ENCODE measurements at regions not wholly inside any gene's neighbourhood (a gene's known extent, or its start where the extent isn't known, plus 50 kb on each side); places are given as distances from the start of the nearest gene placed in this dataset.

GRCh38 chr1:68930101-68930500 lies 433.2 kb upstream of the DEPDC1 start:
- Histone ChIP-seq H3K4me2 (ENCODE audit: unreplicated experiment) (no peak overlapping the region), H3K4me1 (ENCODE audit: insufficient read depth) (no peaks in the 10 kb centered on the region), H3F3A (ENCODE audit: insufficient read depth) (no peaks in the 10 kb centered on the region), H3K4me3 (no peak overlapping the region), H4K20me1 (ENCODE audit: insufficient read depth) (no peaks in the 10 kb centered on the region), H3K9me2 (ENCODE audit: insufficient read depth) (no peaks in the 10 kb centered on the region), H3K9ac (no peak overlapping the region), H3K9me3 (ENCODE audit: low read depth) (no peaks in the 10 kb centered on the region), H2AFZ (no peak overlapping the region), H3K36me3 (ENCODE audit: low read depth) (no peaks in the 10 kb centered on the region), H3K27me3 (replicated peaks; ENCODE audit: insufficient read depth) (no peaks in the 10 kb centered on the region), H3K79me2 (ENCODE audit: insufficient read depth) (no peaks in the 10 kb centered on the region), H3K27ac (no peak overlapping the region)
- in situ Hi-C loops (cut with MboI): no loop called here
- WGBS, 2 experiments (ENCODE audit: low coverage in 1 of 2, low lambda C conversion rate in 2 of 2, missing lambda C conversion rate in 2 of 2): 22 to 25% methylated on average over 1 of the region's 1 CpG
- TF ChIP-seq EZH2 (IDR thresholded peaks at IDR 0.05; ENCODE audit: insufficient read depth, poor library complexity, severe bottlenecking): no peak
- TF ChIP-seq EZH2phosphoT487 (IDR thresholded peaks at IDR 0.05; ENCODE audit: insufficient read depth, low read depth): no peak
- no peak for DNase-seq

- H3K9me3 ChIP-seq (ENCODE audit: low read depth): no peaks in the 10 kb centered on the region
- TF ChIP-seq EZH2 (IDR thresholded peaks at IDR 0.05; ENCODE audit: insufficient read depth, poor library complexity, severe bottlenecking) (no peak), EZH2phosphoT487 (IDR thresholded peaks at IDR 0.05; ENCODE audit: insufficient read depth, low read depth) (no peak)
- H3K4me2 ChIP-seq (ENCODE audit: unreplicated experiment): no peak overlapping the region
- H3K36me3 ChIP-seq (ENCODE audit: low read depth): no peaks in the 10 kb centered on the region
- no peaks in the 10 kb centered on the region for H4K20me1 ChIP-seq (ENCODE audit: insufficient read depth)
- H3K27ac ChIP-seq: no peak overlapping the region
- WGBS, 2 experiments (ENCODE audit: low coverage in 1 of 2, low lambda C conversion rate in 2 of 2, missing lambda C conversion rate in 2 of 2): 30 to 33% methylated on average over 3 of the region's 3 CpGs
- no peak overlapping the region for H2AFZ ChIP-seq
- no peak overlapping the region for H3K9ac ChIP-seq
- DNase-seq: no peak
- H3K4me1 ChIP-seq (ENCODE audit: insufficient read depth): no peaks in the 10 kb centered on the region
- in situ Hi-C loops (cut with MboI): no loop called here
- no peak overlapping the region for H3K4me3 ChIP-seq
- no peaks in the 10 kb centered on the region for H3F3A ChIP-seq (ENCODE audit: insufficient read depth)
- H3K9me2 ChIP-seq (ENCODE audit: insufficient read depth): no peaks in the 10 kb centered on the region
- H3K79me2 ChIP-seq (ENCODE audit: insufficient read depth): no peaks in the 10 kb centered on the region
- H3K27me3 ChIP-seq (replicated peaks; ENCODE audit: insufficient read depth): no peaks in the 10 kb centered on the region
Measured at GRCh38 chr1:68936530-68936929, 439.6 kb upstream of the DEPDC1 start.

GRCh38 chr1:68938051-68938666 lies 441.3 kb upstream of the DEPDC1 start:
- Histone ChIP-seq H3K9ac (no peak overlapping the region), H3K36me3 (ENCODE audit: low read depth) (no peaks in the 10 kb centered on the region), H3K9me2 (ENCODE audit: insufficient read depth) (no peaks in the 10 kb centered on the region), H3K79me2 (ENCODE audit: insufficient read depth) (no peaks in the 10 kb centered on the region), H3K27me3 (replicated peaks; ENCODE audit: insufficient read depth) (no peaks in the 10 kb centered on the region), H3K4me1 (ENCODE audit: insufficient read depth) (no peaks in the 10 kb centered on the region), H4K20me1 (ENCODE audit: insufficient read depth) (no peaks in the 10 kb centered on the region), H2AFZ (no peak overlapping the region), H3F3A (ENCODE audit: insufficient read depth) (no peaks in the 10 kb centered on the region), H3K27ac (no peak overlapping the region), H3K4me2 (ENCODE audit: unreplicated experiment) (no peak overlapping the region), H3K4me3 (no peak overlapping the region), H3K9me3 (ENCODE audit: low read depth) (no peaks in the 10 kb centered on the region)
- no peak for TF ChIP-seq EZH2phosphoT487 (IDR thresholded peaks at IDR 0.05; ENCODE audit: insufficient read depth, low read depth)
- TF ChIP-seq EZH2 (IDR thresholded peaks at IDR 0.05; ENCODE audit: insufficient read depth, poor library complexity, severe bottlenecking): no peak
- in situ Hi-C loops (cut with MboI): no loop called here
- no peak for DNase-seq
- WGBS, 2 experiments (ENCODE audit: low coverage in 1 of 2, low lambda C conversion rate in 2 of 2, missing lambda C conversion rate in 2 of 2): 27 to 35% methylated on average over 5 of the region's 5 CpGs

- no peak overlapping the region for H3K4me3 ChIP-seq
- no peaks in the 10 kb centered on the region for H3K27me3 ChIP-seq (replicated peaks; ENCODE audit: insufficient read depth)
- H3F3A ChIP-seq (ENCODE audit: insufficient read depth): no peaks in the 10 kb centered on the region
- no peaks in the 10 kb centered on the region for H3K9me2 ChIP-seq (ENCODE audit: insufficient read depth)
- no peaks in the 10 kb centered on the region for H3K9me3 ChIP-seq (ENCODE audit: low read depth)
- 15 to 19% methylated on average over 3 of the region's 3 CpGs for WGBS, 2 experiments (ENCODE audit: low coverage in 1 of 2, low lambda C conversion rate in 2 of 2, missing lambda C conversion rate in 2 of 2)
- no peak for TF ChIP-seq EZH2phosphoT487 (IDR thresholded peaks at IDR 0.05; ENCODE audit: insufficient read depth, low read depth)
- TF ChIP-seq EZH2 (IDR thresholded peaks at IDR 0.05; ENCODE audit: insufficient read depth, poor library complexity, severe bottlenecking): no peak
- no peaks in the 10 kb centered on the region for H3K79me2 ChIP-seq (ENCODE audit: insufficient read depth)
- H4K20me1 ChIP-seq (ENCODE audit: insufficient read depth): no peaks in the 10 kb centered on the region
- H3K27ac ChIP-seq: no peak overlapping the region
- H3K36me3 ChIP-seq (ENCODE audit: low read depth): no peaks in the 10 kb centered on the region
- no peak overlapping the region for H3K4me2 ChIP-seq (ENCODE audit: unreplicated experiment)
- H2AFZ ChIP-seq: no peak overlapping the region
- no peak for DNase-seq
- H3K4me1 ChIP-seq (ENCODE audit: insufficient read depth): no peaks in the 10 kb centered on the region
- in situ Hi-C loops (cut with MboI): no loop called here
- H3K9ac ChIP-seq: no peak overlapping the region
Measured at GRCh38 chr1:68950036-68950435, 453.2 kb upstream of the DEPDC1 start.

GRCh38 chr1:68953311-68953710 lies 456.4 kb upstream of the DEPDC1 start:
- H3K9ac ChIP-seq: no peak overlapping the region
- H3K9me2 ChIP-seq (ENCODE audit: insufficient read depth): no peaks in the 10 kb centered on the region
- H3K4me2 ChIP-seq (ENCODE audit: unreplicated experiment): no peak overlapping the region
- no peak for DNase-seq
- TF ChIP-seq EZH2 (IDR thresholded peaks at IDR 0.05; ENCODE audit: insufficient read depth, poor library complexity, severe bottlenecking) (no peak), EZH2phosphoT487 (IDR thresholded peaks at IDR 0.05; ENCODE audit: insufficient read depth, low read depth) (no peak)
- no peaks in the 10 kb centered on the region for H3F3A ChIP-seq (ENCODE audit: insufficient read depth)
- no peak overlapping the region for H3K4me3 ChIP-seq
- no peaks in the 10 kb centered on the region for H3K36me3 ChIP-seq (ENCODE audit: low read depth)
- in situ Hi-C loops (cut with MboI): no loop called here
- no peak overlapping the region for H3K27ac ChIP-seq
- no peaks in the 10 kb centered on the region for H3K4me1 ChIP-seq (ENCODE audit: insufficient read depth)
- no peaks in the 10 kb centered on the region for H4K20me1 ChIP-seq (ENCODE audit: insufficient read depth)
- no peaks in the 10 kb centered on the region for H3K27me3 ChIP-seq (replicated peaks; ENCODE audit: insufficient read depth)
- no peaks in the 10 kb centered on the region for H3K79me2 ChIP-seq (ENCODE audit: insufficient read depth)
- 0% methylated on average over 1 of the region's 1 CpG for WGBS, 2 experiments (ENCODE audit: low coverage in 1 of 2, low lambda C conversion rate in 2 of 2, missing lambda C conversion rate in 2 of 2)
- H2AFZ ChIP-seq: no peak overlapping the region
- H3K9me3 ChIP-seq (ENCODE audit: low read depth): no peaks in the 10 kb centered on the region

Measured in GM23248 (cell line).